GM23338 (cell line): ENCODE measurements at regions not wholly inside any gene's neighbourhood (a gene's known extent, or its start where the extent isn't known, plus 50 kb on each side); places are given as distances from the start of the nearest gene placed in this dataset.

Source experiments
- CREB1 ChIP-seq: fragments of 250-450 bp; sonication (Bioruptor Pico); IDR thresholded peaks from 2 replicates; pipeline ENCODE4 v1.5.0; 2020; ENCODE audit warnings: low read depth, mild to moderate bottlenecking, moderate library complexity
- CTCF ChIP-seq, 2 experiments: fragments of 200-600 bp in 1 of 2; sonication (generic) in 1 of 2; conservative IDR thresholded peaks; 2 replicates each; pipeline versions ENCODE4 v1.5.1 to v1.6.1; 2016 to 2017; ENCODE audit warnings: antibody characterized with exemption in 2 of 2, low read depth in 2 of 2, mild to moderate bottlenecking in 2 of 2, moderate library complexity in 1 of 2
- ETS1 ChIP-seq: IDR thresholded peaks from 2 replicates; pipeline ENCODE4 v1.6.1; 2016; ENCODE audit warnings: antibody characterized with exemption
- EZH2 ChIP-seq: fragments of 200-600 bp; sonication (generic); IDR thresholded peaks from one replicate; pipeline ENCODE4 v1.8.0; 2017; ENCODE audit warnings: antibody characterized with exemption, mild to moderate bottlenecking, low read depth; ENCODE audit not compliant: unreplicated experiment
- EZH2phosphoT487 ChIP-seq: fragments of 200-600 bp; sonication (generic); IDR thresholded peaks from one replicate; pipeline ENCODE4 v1.8.1; 2018; ENCODE audit warnings: antibody characterized with exemption; ENCODE audit not compliant: unreplicated experiment
- JUNB ChIP-seq: IDR thresholded peaks from one replicate; pipeline ENCODE4 v1.6.1; 2016; ENCODE audit warnings: antibody characterized with exemption; ENCODE audit not compliant: unreplicated experiment
- POLR2AphosphoS5 ChIP-seq: IDR thresholded peaks from 2 replicates; pipeline ENCODE4 v1.6.1; 2016; ENCODE audit warnings: antibody characterized with exemption, low read depth
- REST ChIP-seq: IDR thresholded peaks from one replicate; pipeline ENCODE4 v1.6.1; 2018; ENCODE audit warnings: antibody characterized with exemption; ENCODE audit not compliant: unreplicated experiment
- STAT1 ChIP-seq: IDR thresholded peaks from one replicate; pipeline ENCODE4 v1.6.1; 2016; ENCODE audit warnings: antibody characterized with exemption; ENCODE audit not compliant: unreplicated experiment
- ZNF114 ChIP-seq: fragments of 250-450 bp; sonication (Bioruptor Pico); IDR thresholded peaks from 2 replicates; pipeline ENCODE4 v1.5.0; 2020; ENCODE audit warnings: mild to moderate bottlenecking, moderate library complexity
- ZNF331 ChIP-seq: fragments of 250-450 bp; sonication (Bioruptor Pico); IDR thresholded peaks from 2 replicates; pipeline ENCODE4 v1.5.0; 2020; ENCODE audit warnings: low read depth, mild to moderate bottlenecking, moderate library complexity

- TF ChIP-seq POLR2AphosphoS5: no peak
- TF ChIP-seq CTCF (conservative IDR thresholded peaks at IDR 0.05; ENCODE audit: low read depth in 2 of 2): no peak
- TF ChIP-seq EZH2: no peak
- no peak for TF ChIP-seq REST
- TF ChIP-seq STAT1: no peak
- no peak for TF ChIP-seq ETS1
- no peak for TF ChIP-seq JUNB
- no peak for TF ChIP-seq EZH2phosphoT487
- TF ChIP-seq ZNF114 (CRISPR knock-in tag): no peak
- no peak for TF ChIP-seq ZNF331 (CRISPR knock-in tag)
- no peak for TF ChIP-seq CREB1 (CRISPR knock-in tag)
Measured at GRCh38 chr20:56730003-56730402, 100.9 kb downstream of the TFAP2C start.
